NCI-H345 treated with DMSO at 0.1 percent for 48 hours (cell line): ENCODE measurements at regions not wholly inside any gene's neighbourhood (a gene's known extent, or its start where the extent isn't known, plus 50 kb on each side); places are given as distances from the start of the nearest gene placed in this dataset.

ENCODE experiments used
- DNase-seq: peaks from one replicate; lab custom pipeline; 2025; ENCODE audit not compliant: unreplicated experiment; lab: John Stamatoyannopoulos, UW

DNA sequence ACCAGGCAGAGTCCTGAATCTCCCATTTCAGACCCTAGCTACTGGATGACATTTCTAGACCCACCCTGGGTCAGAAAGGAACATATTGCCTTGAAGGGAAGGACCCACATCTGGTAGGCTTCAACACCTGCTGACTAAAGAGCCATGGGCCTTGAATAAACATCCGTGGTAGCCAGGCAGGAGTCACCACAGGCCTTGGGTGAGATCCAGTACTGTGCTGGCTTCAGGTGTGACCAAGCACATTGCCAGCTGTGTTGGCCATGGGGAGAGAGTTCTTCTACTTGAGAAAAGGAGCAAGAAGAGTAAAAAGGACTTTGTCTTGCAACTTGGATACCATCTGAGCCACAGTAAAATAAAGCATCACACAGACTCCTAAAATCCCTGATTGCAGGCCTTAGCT, 332.6 kb downstream of the SLC16A7 start:
- DNase-seq: no peak

DNA sequence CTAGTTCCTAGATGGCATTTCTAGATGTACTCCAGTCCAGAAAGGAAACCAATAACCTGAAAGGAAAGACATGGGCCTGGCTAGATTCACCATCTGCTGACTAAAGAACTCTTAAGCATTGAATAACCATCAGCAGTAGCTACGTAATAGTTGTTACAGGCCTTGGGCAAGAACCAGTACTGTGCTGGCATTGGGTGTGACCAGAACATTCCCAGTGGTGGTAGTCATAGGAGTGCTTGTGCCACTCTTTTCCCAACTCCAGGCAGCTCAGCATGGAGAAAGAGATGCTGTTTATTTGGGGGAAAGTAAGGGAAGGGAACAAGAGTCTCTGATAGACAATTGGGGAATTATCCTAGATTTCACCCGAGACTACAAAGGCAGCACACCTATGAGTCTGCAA, 333.3 kb downstream of the SLC16A7 start:
- no peak for DNase-seq

DNA sequence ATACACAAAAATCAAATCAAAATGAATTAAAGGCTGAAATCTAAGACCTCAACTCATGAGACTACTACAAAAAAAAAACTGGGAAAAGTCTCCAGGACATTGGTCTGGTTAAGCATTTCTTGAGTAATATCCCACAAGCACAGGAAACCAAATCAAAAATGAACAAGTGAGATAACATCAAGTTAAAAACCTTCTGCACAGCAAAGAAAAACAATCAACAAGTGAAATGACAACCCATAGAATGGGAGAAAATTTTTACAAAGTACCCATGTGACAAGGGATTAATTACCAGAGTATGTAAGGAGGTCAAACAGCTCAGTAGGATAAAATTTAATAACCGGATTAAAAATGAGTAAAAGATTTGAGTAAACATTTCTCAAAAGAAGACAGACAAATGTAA, 338.7 kb downstream of the SLC16A7 start:
- no peak for DNase-seq

DNA sequence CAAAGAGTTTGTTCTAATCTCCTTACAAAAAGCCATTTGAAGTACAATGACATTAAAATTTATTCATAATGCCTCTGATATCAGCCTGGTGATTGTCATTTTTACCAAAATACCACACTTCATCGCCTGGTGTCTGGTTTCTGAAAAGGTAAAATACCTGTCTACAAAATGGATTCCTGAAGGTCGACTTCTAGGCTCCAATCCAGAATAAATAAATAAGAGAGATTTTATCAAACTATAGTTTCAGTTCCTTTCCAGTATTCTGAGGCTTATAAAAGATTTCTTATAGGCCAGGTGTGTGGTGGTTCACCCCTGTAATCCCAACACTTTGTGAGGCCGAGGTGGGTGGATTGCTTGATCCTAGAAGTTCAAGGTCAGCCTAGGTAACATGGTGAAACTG, 340.7 kb downstream of the SLC16A7 start:
- no peak for DNase-seq

DNA sequence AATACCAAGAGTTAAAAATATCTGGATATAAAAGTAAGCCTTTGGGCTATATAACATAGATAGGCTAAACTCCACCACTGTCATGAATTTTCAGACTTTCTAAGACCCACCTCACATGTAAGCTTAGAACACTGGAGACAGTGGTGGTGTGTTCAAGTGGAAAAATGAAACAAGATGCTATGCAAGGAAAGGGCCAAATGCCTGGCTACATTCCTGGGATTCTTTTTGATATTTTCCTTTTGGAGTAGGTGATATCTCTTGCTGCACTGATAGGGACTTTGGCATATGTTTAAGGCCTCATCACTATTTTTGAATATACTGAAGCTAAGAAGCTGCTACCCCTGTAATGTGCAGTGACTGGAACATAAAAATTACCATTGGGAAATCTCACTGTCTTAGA, 341.3 kb downstream of the SLC16A7 start:
- no peak for DNase-seq

DNA sequence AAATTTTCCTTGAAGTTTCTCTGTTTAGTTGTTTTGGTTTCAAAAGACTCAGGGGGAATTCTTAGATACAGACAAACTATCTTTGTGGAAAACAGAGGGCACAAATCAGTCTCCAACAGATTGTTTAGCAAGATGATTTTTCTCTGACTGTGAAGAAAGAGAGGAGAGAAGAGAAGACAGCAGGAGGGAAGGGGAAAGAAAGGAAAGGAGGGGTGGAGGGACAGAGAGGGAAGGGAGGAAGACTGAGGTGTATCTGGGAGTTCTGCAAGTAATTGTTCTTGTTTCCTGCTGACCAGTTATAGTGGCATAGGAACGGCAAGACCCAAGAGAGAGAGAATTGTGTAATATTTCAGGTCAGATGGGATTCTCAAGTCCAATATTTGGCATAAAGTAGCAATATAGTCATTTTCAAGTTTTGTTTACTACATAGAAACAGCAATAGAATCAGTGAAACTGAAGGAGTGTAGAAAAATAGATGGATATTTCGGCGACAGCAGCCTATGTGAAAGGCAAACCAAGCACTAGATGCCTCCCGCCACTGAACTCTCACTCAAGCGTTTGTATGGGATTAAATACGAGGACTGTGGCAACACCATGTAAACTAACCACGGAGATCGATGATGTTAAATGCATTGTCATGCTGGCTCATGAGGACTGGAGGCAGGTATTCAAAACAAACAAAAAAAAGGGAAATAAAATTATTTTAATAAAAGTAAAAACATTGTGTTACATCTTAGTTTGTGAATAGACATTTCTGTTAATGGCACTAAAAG, 342.5 kb downstream of the SLC16A7 start:
- no peak for DNase-seq

DNA sequence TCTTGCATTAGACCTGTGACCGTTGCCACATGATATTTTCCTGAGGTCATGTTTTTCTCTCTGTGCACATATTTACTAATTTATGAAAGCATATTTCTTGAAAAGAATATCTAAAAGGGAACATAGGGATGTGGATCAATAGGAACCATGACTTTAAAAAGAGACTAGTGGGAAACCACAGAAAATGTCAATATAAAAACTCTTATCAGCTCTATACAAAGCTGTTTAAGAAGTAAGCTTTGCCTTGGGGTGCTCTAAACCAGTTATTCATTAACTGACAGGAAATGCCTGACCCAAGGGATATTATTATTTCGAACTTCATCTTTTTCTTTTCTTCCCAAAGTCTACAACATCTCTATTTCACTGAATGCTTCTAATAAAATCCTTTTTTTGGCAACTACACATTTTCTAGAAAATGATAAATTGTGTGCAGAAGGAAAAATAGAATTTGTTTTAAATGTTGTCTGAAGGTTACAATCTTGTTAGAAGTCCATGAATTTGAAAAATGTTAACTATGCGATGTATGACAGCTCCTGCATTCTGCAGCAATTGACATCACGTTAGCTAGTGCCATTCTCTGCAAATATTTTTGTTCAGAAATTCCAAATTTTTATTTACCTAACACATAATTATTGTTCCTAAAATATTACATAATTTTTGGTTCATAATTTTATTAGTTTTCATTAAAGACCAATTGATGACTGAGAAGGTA, 345.0 kb downstream of the SLC16A7 start:
- DNase-seq: no peak

DNA sequence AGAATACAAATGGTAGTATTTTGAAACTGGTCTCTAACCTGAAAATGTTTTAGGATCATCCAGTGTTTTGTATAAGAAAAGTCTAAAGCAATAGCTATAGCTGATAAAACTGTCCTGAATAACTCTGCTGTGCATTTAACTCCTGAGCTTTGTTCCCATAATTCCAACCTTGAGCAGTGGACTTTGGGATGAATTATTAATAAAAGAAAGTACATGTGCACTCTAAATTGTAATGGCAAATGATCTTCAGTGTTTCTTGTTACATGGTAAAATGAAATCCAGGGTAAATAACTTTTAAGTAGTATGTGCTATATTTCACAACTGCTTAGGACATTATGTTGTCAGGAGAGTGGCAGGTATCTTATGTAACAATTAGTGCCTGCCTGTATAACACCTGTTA, 345.6 kb downstream of the SLC16A7 start:
- DNase-seq: no peak

DNA sequence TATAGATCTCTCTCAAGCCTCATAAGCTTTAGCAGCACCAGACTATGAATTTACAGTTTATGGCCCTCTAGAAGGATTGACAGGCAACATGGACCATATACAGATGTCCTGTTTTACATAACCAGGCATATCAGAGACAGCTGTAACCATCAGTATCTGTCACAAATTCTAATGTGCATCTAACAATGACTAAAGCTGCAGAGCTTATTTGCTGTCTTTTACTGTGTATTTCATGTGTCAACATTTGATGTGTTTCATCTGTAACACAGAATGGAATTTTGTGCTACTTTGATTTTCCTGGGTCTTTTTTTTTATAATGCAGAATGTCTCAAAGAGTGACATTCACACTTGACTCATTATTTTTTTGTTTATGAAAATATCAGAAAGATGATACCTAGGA, 348.3 kb downstream of the SLC16A7 start:
- DNase-seq: no peak

DNA sequence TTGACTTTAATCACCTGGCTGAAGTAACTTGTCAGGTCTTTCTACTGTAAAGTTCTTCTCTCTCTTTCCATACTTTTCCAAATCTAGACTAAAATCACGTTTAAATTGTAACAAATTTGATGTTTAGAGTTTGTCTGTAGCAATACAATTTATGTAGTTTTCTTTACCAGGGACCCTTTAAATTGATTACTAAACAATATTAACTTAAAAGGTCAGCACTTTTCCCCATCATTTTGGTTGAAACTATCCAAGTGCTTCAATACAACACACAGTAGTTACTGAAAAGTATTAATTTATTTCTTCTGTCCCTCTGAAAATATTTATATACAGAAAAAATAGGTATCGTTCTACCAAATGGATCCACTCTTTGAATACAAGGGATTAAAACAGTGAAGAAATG, 350.8 kb downstream of the SLC16A7 start:
- no peak for DNase-seq

DNA sequence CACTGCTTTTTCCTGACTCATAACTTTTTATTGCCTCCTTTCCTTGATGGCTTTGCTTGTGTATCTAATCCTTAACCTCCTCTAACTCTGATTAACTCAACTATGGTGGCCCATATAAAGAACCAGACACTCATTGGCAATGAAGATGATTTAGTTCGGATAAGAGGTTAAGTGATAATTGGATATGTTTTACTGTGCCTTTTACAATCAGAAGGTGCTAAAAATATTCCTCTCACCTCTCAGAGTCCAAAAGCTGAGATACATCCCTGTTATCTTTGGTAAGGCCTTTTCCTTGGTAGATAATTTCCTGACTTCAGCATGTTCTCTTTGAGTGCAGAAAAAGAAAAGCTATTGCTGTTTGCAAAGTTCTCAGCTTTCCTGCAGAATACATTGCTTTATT, 367.7 kb downstream of the SLC16A7 start:
- no peak for DNase-seq

DNA sequence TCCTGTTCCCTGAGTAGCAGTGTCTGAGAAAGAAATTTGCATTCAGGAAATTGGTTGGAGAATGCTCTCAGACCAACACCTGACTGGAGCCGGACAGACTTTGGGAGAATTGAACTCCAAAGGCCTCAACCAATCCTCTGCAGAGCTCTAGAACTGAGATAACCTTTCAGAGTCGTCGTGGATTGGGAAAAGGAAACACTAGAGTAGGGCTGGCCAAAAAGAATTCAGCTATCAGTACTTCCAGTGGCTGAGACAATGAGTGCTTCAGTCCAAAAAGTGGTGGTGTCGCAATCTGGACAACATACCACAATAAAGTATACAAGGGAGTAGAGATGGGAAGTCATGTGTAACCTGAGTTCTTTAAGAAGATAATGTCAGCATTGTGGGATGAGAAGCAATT, 377.1 kb downstream of the SLC16A7 start:
- DNase-seq: no peak

DNA sequence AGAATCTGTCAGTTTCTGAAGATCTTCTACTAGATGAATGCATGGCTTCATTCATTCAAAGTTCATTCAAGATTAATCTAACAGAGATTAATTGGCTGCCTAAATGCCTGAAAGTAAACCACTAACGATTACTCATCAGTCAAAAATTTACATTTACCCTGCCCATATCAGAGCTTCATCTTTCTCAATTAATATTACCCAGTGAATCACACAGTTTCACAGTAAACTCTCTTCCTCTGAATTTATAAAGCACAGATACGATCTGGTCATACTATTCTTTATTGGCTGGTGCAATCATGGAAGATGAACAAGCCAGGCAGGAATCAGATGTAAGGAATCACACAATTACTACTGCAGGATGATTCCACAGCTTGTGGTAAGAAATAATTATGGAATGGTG, 377.7 kb downstream of the SLC16A7 start:
- no peak for DNase-seq

DNA sequence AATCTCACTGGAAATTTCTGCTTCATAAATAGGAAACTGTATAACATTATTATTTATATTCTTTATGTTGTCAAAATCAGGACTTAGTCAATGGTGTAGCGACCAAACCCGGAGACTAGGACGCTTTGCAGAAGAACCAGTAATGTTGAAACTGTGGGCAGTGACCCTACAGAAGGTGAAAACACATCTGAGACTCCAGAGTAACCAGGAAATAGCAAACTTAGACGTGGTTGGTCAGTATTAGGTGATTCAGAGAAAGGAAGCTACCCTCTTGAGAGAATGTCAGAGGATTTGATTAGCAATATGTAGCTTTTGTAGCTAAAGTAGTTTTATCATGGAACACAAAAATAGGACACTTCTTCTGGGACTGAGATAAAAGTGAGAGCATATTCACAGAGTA, 381.9 kb downstream of the SLC16A7 start:
- no peak for DNase-seq

DNA sequence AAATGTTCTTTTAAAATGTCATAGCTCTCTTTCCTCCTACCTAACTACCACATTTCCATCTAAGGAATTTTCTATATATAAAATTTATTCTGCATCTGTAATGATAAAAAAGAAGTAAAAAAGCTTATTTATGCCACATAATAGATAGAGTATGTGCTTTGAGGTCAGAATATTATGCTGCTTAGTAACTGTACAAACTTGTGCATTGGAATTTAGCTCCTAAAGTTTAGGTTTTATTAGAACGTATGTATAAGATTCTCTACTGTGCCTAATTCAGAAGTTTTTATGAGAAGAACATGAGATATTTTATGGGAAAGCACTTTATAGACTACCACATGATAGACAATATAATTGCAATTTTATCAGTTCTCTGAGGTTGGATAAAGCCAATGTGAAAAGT, 384.6 kb downstream of the SLC16A7 start:
- DNase-seq: no peak

DNA sequence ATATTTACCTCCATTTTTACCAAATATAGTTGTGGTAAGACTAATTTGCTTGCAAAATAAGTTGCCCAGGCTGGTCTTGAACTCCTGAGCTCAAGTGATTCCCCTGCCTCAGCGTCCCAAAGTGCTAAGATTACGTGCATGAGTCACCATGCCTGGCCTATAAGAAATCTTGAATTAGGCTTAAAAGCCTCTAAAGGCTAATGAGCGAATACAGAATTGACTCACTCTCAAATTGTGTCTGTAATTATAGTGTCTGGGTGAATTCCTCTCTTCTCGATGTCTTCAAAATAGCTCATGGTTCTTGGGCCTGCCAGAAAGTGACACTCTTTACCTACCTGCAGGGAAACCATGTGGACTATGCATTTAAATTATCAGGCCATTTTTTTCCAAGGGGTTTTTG, 403.5 kb downstream of the SLC16A7 start:
- DNase-seq: no peak

DNA sequence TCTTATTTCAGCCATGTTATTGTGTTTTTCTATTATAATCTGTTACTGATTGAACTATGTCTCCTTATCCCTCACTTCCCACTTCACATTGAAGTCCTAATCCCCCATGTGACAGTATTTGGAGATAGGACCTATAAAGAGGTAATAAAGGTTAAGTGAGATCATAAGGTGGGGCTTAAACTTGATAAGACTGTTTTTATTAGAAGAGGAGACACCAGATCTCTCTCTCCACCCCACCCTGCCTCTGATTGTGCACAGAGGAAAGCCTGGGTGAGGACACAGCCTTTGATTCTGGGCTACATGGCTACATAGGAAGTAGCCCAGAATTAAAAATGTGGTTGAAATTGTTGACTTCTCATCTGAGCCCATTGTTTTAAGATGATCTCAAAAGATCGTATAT, 414.7 kb downstream of the SLC16A7 start:
- no peak for DNase-seq

DNA sequence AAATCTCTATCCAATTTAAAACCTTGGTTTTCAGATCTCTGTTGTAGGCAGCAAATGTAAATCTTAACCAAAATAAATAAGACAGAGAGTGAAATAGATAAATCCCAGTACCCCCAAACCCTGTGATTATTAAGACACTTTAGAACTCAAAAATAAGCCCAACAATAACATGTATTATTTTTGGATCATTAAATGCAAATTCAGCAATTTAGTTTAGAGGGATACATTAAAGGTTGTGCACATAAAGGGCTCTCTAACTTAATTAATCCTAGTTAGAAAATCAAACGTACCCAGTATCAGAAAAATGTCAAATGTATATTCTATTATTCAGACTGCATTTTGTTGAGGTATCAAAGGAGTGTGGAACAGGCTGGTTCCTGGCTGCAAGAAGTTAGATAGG, 416.8 kb downstream of the SLC16A7 start:
- DNase-seq: no peak

DNA sequence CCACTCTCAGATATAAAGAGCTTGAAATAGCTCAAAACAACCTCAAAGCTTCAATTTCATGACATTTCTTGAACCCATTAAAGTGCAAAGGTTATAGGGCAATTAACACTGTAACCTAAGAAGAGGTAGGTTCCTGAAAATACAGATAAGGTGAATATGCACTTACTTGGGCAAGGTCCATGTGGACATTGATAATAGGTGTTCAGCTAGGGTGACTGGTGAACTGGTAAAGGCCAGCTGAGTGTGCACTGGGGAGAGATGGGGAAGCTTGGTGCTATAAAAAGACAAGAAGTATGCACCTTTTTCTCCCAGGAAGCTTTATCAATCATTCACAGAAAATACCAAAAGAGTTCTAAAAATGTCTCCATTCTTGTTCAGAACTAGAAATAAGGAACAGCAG, 418.6 kb downstream of the SLC16A7 start:
- no peak for DNase-seq

DNA sequence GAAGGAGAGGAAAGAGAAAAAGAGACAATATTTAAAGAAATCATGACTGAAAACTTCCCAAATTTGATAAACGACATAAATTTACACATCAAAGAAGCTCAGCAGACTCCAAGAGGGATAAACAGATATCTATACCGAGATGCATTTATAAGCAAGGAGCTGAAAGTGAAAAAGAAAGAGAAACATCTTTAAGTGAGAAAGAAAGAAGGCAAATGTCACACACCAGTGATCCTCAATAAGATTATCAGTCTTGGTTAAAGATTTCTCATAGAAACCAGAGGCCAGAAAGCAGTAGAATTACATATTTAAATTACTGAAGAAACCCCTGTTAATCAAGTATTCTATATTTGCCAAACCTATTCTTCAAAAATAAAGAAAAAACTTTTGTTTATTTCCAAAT, 424.2 kb downstream of the SLC16A7 start:
- no peak for DNase-seq

DNA sequence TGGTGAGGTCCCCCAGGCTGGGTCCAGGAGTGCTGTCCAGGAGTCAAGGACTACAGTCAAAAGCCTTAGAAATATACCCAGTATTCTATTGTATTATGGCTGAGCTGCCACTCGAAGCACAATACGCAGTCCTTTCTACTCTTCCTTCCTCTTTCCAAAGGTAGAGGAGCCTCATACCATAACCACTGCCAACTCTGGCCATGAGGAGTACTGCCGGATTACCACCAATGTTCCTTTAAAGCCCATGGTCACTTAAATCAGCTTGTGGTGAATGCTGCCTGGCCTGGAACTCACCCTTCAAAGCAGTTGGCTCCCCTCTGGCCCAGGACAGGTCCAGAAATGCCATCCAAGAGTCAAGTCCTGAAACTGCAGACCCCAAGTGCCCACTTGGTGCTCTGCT, 425.4 kb downstream of the SLC16A7 start:
- DNase-seq: no peak

DNA sequence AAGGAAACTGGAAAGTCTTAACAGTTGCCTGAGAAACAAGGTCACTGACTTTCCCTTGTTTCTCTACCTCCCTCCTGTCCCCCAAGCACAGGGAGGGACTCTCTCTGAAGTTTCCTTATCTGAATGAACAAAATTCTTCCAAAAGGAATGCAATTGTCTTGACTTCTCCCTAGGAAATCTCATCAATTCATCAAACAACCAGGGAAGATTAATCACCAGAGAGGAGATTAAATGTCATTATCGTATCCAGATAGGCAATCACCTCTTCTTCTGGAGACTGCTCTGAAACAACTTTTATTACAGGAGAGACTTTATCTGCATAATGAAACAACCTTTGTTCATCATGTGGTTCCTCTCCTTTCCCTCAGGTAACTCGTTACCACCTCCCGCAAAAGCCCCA, 431.4 kb downstream of the SLC16A7 start:
- DNase-seq: no peak

DNA sequence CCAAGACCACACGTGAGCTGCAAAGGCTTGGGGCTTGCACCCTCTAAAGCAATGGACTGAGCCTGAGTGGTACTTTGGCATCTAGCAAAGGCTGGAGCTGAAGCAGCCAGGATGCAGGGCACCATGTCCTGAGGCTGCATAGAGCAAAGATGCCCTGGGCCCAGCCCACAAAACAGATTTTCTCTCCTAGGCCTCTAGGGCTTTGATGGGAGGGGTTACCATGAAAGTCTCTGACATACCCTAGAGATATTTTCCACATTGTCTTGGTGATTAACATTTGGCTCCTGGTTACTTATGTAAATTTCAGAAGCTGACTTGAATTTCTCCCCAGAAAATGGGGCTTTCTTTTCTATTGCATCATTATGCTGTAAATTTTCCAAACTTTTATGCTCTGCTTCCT, 438.3 kb downstream of the SLC16A7 start:
- DNase-seq: no peak
